Ammon's horn (tissue), 1 donor: ENCODE measurements at regions not wholly inside any gene's neighbourhood (a gene's known extent, or its start where the extent isn't known, plus 50 kb on each side); places are given as distances from the start of the nearest gene placed in this dataset.
"Not testable (repeated sequence)": the region's sequence is repeated elsewhere in the genome, so short reads cannot be mapped to it uniquely, and the experiment has no call there.

Experiments
- DNase-seq: peaks from one replicate; pipeline ENCODE4 v3.0.0-alpha.2; 2016; ENCODE audit warnings: low spot score

GRCh38 chr7:135872861-135873260, 104.3 kb downstream of the MTPN start:
- not testable (repeated sequence) for DNase-seq

- no peak for DNase-seq
Observed at GRCh38 chr7:135862586-135863340, 114.2 kb upstream of the FAM180A start.

- DNase-seq = no peak
Observed at GRCh38 chr7:135859538-135859937, 110.9 kb upstream of the FAM180A start.

GRCh38 chr7:135858851-135859250, 110.2 kb upstream of the FAM180A start:
- DNase-seq = no peak

- no peak for DNase-seq
Observed at GRCh38 chr7:135858379-135858778, 109.8 kb upstream of the FAM180A start.

GRCh38 chr7:135857519-135858274, 109.1 kb upstream of the FAM180A start:
- no peak for DNase-seq

- no peak for DNase-seq
Observed at GRCh38 chr7:135856356-135857144, 107.9 kb upstream of the FAM180A start.

- DNase-seq = no peak
Observed at GRCh38 chr7:135855846-135856245, 107.2 kb upstream of the FAM180A start.

GRCh38 chr7:135853499-135853898, 104.9 kb upstream of the FAM180A start:
- no peak for DNase-seq

GRCh38 chr7:135853008-135853407, 104.4 kb upstream of the FAM180A start:
- no peak for DNase-seq

GRCh38 chr7:135847242-135847641, 98.6 kb upstream of the FAM180A start:
- no peak for DNase-seq

- DNase-seq = no peak
Observed at GRCh38 chr7:135846339-135846738, 97.7 kb upstream of the FAM180A start.

- no peak for DNase-seq
Observed at GRCh38 chr7:135845415-135846075, 96.9 kb upstream of the FAM180A start.

GRCh38 chr7:135844903-135845302, 96.3 kb upstream of the FAM180A start:
- DNase-seq = no peak

GRCh38 chr7:135843214-135843613, 94.6 kb upstream of the FAM180A start:
- no peak for DNase-seq

- DNase-seq = no peak
Observed at GRCh38 chr7:135842446-135843179, 94.0 kb upstream of the FAM180A start.

GRCh38 chr7:135840591-135840990, 92.0 kb upstream of the FAM180A start:
- no peak for DNase-seq

GRCh38 chr7:135837675-135838074, 89.1 kb upstream of the FAM180A start:
- DNase-seq = no peak

- no peak for DNase-seq
Observed at GRCh38 chr7:135834266-135834665, 85.7 kb upstream of the FAM180A start.

GRCh38 chr7:135833642-135834041, 85.0 kb upstream of the FAM180A start:
- no peak for DNase-seq

- DNase-seq = no peak
Observed at GRCh38 chr7:135831455-135832195, 83.0 kb upstream of the FAM180A start.
